MCF 10A (cell line): ENCODE measurements at regions not wholly inside any gene's neighbourhood (a gene's known extent, or its start where the extent isn't known, plus 50 kb on each side); places are given as distances from the start of the nearest gene placed in this dataset.

Experiments
- BruUV-seq: library from RNA; stranded (reverse); fragments of 400-500 nt; replicated peaks from 2 replicates; lab custom pipeline; 2021; lab: Mats Ljungman, UMichigan
- CTCF ChIA-PET: fragments of 300-600 bp; sonication (Branson Sonifier 250); formaldehyde crosslinking; extraction: SDS; loops from one replicate; lab custom pipeline; 2021; ENCODE audit warnings: antibody characterized with exemption, inconsistent platforms; lab: Yijun Ruan, JAX
- POLR2A ChIA-PET: fragments of 300-600, 350-650 bp; sonication (Branson Sonifier 250); formaldehyde crosslinking; extraction: SDS; loops from one replicate; lab custom pipeline; 2020; ENCODE audit warnings: antibody characterized with exemption, inconsistent platforms; lab: Yijun Ruan, JAX
- DNase-seq: peaks from one replicate; pipeline ENCODE4 v3.0.0-alpha.2; 2018; ENCODE audit not compliant: unreplicated experiment
- H3K27ac Mint-ChIP-seq: one replicate; pipeline ENCODE4 v1.8.0; 2022; ENCODE audit warnings: mild to moderate bottlenecking, low read depth, mixed read lengths; ENCODE audit not compliant: unreplicated experiment
- H3K27me3 Mint-ChIP-seq: one replicate; pipeline ENCODE4 v1.8.0; 2022; ENCODE audit warnings: mixed read lengths; ENCODE audit not compliant: insufficient read depth, unreplicated experiment
- H3K36me3 Mint-ChIP-seq: one replicate; pipeline ENCODE4 v1.8.0; 2022; ENCODE audit warnings: mild to moderate bottlenecking, moderate library complexity, mixed read lengths; ENCODE audit not compliant: insufficient read depth, unreplicated experiment
- H3K4me1 Mint-ChIP-seq: one replicate; pipeline ENCODE4 v1.8.0; 2022; ENCODE audit warnings: mixed read lengths; ENCODE audit not compliant: insufficient read depth, unreplicated experiment
- H3K4me3 Mint-ChIP-seq: one replicate; pipeline ENCODE4 v1.8.0; 2022; ENCODE audit warnings: mild to moderate bottlenecking, moderate library complexity, mixed read lengths; ENCODE audit not compliant: unreplicated experiment
- H3K9me3 Mint-ChIP-seq: one replicate; pipeline ENCODE4 v1.8.0; 2022; ENCODE audit warnings: mixed read lengths; ENCODE audit not compliant: unreplicated experiment
- intact Hi-C: fragments of 100-400 bp; cut with micrococcal nuclease; formaldehyde crosslinking; loops from 2 replicates; pipeline ENCODE4 v1.14.1; 2022
- TF ChIP-seq, protein P1 (sequence below): fragments of 200-600 bp; IDR thresholded peaks from one replicate; pipeline ENCODE4 v1.8.0; 2022; ENCODE audit warnings: antibody characterized with exemption, mild to moderate bottlenecking; ENCODE audit not compliant: unreplicated experiment

DNA sequence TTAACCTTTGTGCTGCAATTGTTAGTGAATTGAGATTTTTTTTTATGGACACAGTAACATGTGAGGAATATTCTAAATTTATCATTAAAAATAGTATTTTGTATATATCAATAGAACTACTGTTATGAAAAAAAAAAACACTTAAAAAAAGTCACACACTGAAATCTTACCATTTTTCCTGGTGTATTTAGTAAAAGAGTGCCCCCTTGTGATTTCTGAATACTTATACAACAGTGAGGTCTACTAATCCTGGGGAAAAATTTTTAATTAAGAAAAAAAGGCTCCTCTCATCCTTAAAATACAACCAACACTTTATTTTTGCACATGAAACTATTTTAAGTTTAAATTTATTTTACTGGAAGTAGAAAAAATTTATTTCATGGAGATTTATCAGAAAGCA is 56.4 kb upstream of the SPOCK3 start:
- POLR2A ChIA-PET, result no interaction called here
- no peak overlapping the region for H3K27ac Mint-ChIP-seq
- H3K27me3 Mint-ChIP-seq, result no peaks in the 10 kb centered on the region
- H3K4me1 Mint-ChIP-seq, result no peaks in the 10 kb centered on the region
- peak; percentile 33 for DNase-seq
- no peaks in the 10 kb centered on the region for H3K36me3 Mint-ChIP-seq
- CTCF ChIA-PET, result interaction anchor here (0.7 to 4.0 kb wide), 9 partner anchors 17 to 1125 kb away, joined by 3 to 40 read pairs (median 3); no protein-coding TSS in a partner anchor
- BruUV-seq, result no TSS peak
- intact Hi-C loops, result loop anchor here (1.0 to 10.0 kb wide), 5 partner anchors 269 to 1126 kb away; no protein-coding TSS in a partner anchor
- no peak overlapping the region for H3K4me3 Mint-ChIP-seq
- TF ChIP-seq, protein P1, sequence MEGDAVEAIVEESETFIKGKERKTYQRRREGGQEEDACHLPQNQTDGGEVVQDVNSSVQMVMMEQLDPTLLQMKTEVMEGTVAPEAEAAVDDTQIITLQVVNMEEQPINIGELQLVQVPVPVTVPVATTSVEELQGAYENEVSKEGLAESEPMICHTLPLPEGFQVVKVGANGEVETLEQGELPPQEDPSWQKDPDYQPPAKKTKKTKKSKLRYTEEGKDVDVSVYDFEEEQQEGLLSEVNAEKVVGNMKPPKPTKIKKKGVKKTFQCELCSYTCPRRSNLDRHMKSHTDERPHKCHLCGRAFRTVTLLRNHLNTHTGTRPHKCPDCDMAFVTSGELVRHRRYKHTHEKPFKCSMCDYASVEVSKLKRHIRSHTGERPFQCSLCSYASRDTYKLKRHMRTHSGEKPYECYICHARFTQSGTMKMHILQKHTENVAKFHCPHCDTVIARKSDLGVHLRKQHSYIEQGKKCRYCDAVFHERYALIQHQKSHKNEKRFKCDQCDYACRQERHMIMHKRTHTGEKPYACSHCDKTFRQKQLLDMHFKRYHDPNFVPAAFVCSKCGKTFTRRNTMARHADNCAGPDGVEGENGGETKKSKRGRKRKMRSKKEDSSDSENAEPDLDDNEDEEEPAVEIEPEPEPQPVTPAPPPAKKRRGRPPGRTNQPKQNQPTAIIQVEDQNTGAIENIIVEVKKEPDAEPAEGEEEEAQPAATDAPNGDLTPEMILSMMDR, result peak; percentile 42
- peaks cover 14% of the 10 kb centered on the region for H3K9me3 Mint-ChIP-seq

DNA sequence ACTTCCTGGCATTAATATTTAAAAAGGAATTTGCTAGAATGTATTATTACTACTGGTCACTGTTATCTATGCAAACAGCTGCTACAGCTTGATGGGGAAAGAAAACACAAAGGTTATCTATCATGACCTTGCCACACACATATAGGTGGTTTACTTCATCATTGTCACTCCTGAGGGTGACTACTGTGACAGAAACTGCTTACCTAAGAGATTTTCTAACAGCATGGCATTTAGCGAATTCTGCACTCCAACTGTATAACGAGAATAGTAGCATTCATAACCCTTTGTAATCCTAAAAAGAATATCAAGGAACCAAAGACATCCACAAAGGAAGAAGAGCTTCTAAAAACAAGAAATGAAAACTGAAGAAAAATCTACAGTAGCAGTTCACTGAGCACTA is 74.6 kb upstream of the SPOCK3 start:
- no peak overlapping the region for H3K27ac Mint-ChIP-seq
- H3K27me3 Mint-ChIP-seq, result no peaks in the 10 kb centered on the region
- POLR2A ChIA-PET, result no interaction called here
- H3K36me3 Mint-ChIP-seq, result no peaks in the 10 kb centered on the region
- CTCF ChIA-PET, result no interaction called here
- DNase-seq, result no peak
- TF ChIP-seq, protein P1, result no peak
- H3K9me3 Mint-ChIP-seq, result no peaks in the 10 kb centered on the region
- no TSS peak for BruUV-seq
- intact Hi-C loops, result no loop called here
- no peak overlapping the region for H3K4me3 Mint-ChIP-seq
- no peaks in the 10 kb centered on the region for H3K4me1 Mint-ChIP-seq

DNA sequence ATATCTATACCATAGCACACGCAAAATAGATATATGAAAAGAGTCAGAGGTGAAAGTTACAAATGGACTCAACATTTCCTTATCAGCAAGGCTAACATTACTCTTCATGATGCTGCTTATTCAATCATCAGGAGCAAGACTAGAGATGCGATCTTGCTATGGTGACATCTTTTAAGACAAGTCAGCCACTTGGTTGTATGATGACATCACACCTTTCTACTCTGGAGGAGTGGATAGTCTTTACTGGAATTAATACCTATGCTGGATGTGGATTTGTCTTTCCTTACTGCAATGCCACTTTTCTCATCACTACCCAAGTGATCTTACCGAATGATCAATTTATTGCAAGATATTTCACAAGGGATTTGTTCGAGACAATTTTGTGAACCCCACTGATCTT is 87.0 kb upstream of the SPOCK3 start:
- Mint-ChIP-seq H3K36me3 (no peaks in the 10 kb centered on the region), H3K4me3 (no peak overlapping the region), H3K27me3 (no peaks in the 10 kb centered on the region), H3K9me3 (no peaks in the 10 kb centered on the region), H3K27ac (no peak overlapping the region), H3K4me1 (no peaks in the 10 kb centered on the region)
- intact Hi-C loops, result no loop called here
- DNase-seq, result no peak
- ChIA-PET CTCF (no interaction called here), POLR2A (no interaction called here)
- BruUV-seq, result no TSS peak
- TF ChIP-seq, protein P1, result no peak

DNA sequence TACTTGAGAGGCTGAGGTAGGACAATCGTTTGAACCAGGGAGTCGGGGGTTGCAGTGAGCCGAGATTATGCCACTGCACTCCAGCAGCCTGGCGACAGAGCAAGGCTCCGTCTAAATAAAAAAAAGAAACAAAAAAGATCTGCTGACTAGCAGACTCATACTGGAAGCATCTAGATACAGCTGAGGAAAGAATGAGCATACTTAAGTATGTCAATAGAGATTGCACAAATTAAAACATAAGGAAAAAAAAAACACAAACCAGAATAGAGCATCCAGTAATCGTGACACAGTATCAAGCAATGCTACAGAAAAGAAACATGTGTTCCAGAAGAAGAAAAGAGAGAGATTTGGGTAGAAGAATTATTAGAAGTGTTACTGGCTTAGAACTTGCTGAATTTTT is 105.5 kb upstream of the SPOCK3 start:
- BruUV-seq, result no TSS peak
- H3K9me3 Mint-ChIP-seq, result peaks cover 14% of the 10 kb centered on the region
- no peak for DNase-seq

More for the DNA sequence above, 105.5 kb upstream of the SPOCK3 start:
- CTCF ChIA-PET, result interaction anchor here (0.5 to 0.6 kb wide), 2 partner anchors 113 to 334 kb away, joined by 3 read pairs; no protein-coding TSS in a partner anchor
- POLR2A ChIA-PET, result no interaction called here
- Mint-ChIP-seq H3K27me3 (no peaks in the 10 kb centered on the region), H3K4me1 (no peaks in the 10 kb centered on the region), H3K27ac (no peak overlapping the region), H3K4me3 (no peak overlapping the region), H3K36me3 (no peaks in the 10 kb centered on the region)
- TF ChIP-seq, protein P1, result no peak
- intact Hi-C loops, result no loop called here
